GM18520 (cell line): ENCODE measurements at regions not wholly inside any gene's neighbourhood (a gene's known extent, or its start where the extent isn't known, plus 50 kb on each side); places are given as distances from the start of the nearest gene placed in this dataset.

Experiments
- ATAC-seq: cut with Tn5 transposase; IDR thresholded peaks from one replicate; pipeline ENCODE4 v1.9.1; 2021; ENCODE audit not compliant: unreplicated experiment

DNA sequence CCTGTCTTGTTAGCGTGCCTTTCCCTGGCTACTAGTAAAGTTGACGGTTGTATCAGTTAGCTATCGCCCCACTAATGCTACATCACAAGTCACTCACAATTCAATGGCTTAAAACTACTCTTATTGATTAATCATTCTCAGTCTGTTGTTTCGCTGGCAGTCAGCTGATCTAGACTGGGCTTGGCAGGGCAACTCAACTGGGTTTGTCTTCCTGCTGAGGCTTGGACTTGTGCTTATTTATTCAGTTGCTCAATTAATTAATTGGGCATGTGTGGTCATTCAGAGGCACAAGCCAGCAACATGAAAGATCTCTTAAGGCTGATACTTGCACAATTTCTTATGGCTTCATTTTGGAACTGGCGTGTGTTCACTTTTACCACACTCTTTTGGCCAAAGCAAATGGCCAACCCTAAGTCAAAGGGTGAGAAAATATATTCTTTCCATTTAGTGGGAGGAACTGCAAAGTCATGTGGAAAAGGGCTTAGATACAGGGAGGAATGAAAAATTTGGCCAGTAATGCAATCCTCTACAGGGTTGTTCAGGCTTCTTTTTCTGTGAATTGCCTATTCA lies 333.5 kb downstream of the GPR37 start:
- no peak for ATAC-seq

DNA sequence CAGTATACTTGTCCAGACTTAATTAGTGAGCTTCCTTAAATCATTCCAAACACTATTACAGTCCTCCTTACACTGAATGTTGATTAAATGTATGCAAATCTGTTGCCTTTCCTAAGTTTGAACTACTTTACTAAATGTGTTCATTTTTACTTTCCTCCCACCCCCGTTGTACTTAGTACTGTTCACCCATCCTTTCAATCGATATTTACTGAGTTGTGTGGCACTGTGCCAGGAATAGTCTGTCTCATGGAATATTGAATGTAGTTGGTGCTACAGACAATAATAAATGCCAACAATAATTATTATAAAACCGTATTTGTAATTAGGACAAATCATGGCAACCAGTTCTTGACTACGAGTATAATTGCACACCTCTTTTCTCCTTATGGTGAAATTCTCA lies 335.7 kb downstream of the GPR37 start:
- no peak for ATAC-seq

DNA sequence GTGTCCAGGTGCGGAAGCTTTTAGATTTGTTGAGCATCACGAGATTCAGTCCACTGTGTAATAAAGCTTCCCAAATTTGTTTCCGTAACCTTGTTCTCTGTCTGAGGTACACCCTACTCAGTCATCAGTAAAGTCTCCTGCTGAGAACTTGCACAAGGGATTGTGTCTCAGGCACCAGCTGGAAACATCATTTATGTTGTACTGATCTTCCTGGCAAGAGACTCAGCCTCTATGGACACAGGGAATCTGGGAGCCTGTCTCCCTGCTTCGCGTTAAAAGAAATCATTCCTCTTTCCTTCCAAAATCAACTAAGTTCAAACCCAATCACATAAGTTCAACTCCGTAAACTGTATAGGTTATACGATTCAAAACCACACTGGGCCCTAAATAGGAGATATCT lies 336.8 kb downstream of the GPR37 start:
- no peak for ATAC-seq

DNA sequence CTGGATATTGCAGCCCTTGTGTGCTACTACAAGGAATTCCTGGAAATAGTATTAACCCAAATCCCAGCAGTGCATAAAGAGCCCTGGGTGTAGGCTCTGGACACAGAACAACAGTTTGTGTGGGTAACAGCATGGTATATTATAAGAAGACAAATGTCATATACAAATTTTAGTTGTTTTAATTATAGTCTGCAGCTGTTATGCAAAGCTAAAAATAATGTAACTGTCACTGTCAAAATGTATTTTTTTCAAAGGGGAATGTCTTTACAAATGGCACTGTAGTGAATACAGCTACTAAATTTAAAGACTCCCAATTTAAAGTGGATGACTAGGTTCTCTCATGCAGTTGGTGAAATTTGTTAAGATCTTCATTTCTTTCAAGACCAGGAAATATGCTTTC lies 339.0 kb downstream of the GPR37 start:
- ATAC-seq = no peak

DNA sequence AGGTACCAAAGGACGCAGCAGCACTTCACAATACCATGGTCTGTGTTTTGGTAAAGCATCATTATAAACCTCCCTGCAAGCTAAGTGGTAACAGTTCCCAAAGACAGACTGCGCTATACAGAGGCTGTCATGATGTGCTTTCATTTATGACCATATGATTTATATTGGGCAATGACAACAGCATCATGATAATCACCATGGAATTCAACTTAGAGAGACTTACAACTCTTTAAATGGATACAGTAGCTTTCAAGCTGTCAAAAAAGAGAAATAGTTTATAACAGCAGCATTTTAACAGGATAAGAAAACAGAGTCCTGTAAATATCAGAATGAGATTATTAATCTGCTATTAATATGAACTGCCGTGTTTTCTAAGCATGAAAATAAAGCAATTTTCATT lies 341.7 kb downstream of the GPR37 start:
- ATAC-seq = no peak

DNA sequence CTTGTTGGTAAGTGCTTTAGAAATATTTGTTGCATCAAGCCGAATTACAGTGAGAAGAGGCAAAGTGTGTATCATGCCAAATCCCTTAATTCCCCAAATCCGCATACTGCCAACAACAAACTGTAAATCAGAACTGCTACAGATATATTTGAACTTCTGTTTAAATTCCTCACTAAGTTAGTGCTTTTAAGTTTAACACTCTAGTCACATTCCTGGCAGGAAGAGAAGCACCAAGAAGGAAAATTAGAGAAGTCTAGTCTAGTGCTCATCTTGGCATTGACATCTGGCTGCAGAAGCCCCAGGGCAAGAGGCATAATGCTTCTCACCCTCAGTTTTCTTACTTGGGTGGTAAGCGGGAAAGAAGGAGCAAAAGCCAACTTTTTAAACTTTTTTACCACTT lies 343.5 kb downstream of the GPR37 start:
- ATAC-seq = no peak

DNA sequence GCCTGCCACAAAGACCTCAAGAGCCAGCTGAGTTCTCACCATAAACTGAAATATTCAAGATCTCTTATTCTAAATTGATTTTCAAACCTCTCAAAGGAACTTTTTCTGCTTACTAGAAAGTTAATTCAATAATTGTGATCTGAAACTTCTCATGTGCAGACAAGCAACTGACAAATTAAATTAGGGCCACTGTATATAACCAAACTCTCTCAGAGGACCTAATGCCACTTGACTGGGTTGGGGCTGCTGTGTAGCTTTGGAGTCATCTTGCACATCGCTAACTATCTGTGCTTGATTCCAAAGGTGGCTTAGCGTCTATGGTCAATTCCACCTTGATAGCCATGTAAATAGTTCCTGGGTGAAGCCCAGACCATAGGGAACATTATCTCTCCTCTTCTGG lies 345.2 kb downstream of the GPR37 start:
- ATAC-seq = no peak

DNA sequence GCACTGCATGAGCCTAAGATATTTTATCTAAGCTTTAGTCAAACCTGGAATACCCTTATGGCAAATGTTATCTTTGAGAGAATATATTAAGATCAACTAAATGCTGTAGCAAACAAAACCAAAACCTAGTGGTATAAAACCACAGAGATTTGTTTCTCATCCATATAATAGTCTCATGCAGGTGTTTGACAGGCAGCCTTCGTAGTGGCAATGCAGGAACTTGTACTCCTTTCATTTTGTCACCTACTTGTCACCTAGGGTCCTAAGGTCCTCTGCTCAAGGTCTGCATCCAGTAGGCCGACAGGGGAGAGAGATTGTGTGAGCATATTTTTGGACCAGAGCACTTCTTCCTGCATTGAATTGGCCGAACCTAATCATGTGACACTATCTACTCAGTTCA lies 352.6 kb downstream of the GPR37 start:
- ATAC-seq = no peak

DNA sequence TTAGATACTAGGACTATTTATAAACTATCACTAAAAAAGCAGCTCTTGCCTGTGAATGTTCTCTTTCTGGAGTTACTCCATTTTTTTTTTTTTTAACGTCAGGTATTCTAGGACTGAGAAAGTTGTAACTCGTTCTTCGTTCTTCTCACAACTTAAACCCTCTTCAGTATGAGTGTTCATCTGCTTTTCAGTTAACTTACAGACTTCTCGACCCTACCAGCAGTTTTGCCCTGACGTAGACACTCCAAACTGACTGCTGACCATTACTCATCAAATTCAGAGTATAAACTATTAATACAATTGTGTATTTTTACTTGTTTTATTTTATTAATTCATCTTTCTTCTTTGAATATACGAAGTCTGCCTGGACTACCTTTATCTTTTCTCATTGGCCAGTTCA lies 353.1 kb downstream of the GPR37 start:
- no peak for ATAC-seq

DNA sequence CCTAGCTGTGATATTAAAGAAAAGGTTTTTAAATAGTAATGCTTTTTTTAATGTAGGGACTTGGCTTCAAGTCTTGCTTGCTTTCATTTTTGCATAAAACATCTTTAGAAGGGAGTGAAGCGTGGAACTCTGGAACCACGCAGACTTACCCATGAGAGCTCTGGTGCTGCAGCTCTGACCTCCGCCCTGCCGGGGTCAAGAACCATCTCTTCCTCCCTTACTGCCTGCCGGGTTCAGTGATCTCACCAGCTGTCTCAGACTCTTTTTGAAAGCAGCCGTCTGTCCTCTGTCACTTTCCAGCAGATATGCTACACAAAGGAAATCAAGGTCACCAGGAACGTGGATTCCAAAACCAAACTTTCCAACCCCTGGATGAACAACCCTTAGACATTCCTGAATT lies 353.8 kb downstream of the GPR37 start:
- no peak for ATAC-seq

DNA sequence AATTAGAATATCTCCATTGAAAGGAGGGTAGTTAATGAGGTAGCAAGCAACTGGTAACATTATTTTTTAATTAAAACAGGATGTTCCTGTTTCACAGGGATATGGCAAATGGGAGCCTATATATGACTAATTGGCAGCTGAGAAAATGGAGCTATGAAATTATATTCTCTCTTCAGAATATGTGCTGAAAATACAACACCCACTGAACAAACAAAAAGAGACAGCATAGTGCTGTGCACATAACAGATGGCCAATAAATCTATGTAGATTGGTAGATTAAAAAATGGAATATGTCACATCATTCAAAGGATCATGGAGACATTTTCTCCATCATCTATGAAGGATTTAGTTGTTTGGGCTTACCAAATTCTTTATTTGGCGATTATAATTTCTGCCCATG lies 362.0 kb downstream of the GPR37 start:
- no peak for ATAC-seq

DNA sequence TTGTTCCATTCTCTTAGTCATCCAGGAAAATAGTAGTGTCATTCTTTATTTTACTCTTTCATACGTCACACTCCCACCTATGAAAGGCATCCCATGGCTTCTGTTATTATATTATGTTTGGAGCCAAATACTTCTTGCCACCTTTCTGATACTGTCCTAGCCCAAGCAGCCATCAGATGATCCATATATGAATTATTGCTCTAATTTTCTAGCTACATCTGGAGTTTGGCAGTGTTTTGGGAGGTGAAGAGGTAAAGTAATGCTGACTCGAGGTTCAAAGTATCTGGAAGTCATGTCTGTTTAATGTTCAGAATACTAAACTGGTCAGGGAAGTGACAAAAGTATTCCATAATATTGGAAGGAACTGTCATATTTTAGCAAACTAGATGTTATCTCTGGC lies 362.5 kb downstream of the GPR37 start:
- ATAC-seq = no peak

DNA sequence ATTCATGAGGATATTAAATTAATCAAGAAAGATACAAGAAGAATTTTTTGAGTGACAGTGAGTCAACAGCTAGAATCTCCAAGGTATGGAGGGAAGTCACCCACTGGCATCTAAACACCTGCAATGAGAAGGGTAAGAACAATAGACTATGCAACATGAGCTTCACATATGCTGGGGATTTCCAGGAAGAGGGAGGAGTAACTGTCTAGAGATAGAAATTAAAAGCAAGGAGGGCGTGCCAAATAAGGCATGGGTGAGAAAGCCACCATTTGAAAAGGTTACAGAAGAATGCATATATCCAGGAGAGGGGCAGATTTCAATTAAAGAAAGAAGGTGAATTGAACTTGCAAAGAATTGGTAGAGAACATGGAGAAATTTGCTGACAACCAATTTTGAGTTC lies 365.7 kb downstream of the GPR37 start:
- ATAC-seq = peak; percentile 35

DNA sequence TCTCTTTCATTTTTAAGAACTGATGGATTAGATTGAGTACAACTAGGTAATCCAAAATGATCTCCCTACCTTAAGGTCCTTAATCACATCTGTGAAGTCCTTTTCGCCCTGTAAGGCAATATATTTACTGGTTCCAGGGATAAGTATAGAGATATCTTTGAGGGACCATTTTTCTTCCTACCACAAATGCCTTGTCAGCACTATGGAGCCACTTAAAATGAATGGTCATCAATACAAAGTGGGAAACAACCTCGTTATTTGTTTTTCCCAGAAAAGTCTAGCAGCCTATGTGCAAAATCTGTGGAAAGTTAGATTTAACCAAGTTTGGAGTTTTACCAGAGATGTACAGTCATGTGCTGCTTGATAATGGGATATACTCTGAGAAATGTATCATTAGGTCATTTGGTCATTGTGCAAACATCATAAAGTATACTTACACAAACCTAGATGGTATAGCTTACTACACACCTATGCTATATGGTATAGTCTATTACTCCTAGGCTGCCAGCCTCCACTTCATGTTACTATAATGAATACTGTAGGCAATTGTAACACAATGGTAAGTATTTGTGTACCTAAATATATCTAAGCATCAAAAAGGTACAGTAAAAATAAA lies 366.2 kb upstream of the TMEM229A start:
- no peak for ATAC-seq

DNA sequence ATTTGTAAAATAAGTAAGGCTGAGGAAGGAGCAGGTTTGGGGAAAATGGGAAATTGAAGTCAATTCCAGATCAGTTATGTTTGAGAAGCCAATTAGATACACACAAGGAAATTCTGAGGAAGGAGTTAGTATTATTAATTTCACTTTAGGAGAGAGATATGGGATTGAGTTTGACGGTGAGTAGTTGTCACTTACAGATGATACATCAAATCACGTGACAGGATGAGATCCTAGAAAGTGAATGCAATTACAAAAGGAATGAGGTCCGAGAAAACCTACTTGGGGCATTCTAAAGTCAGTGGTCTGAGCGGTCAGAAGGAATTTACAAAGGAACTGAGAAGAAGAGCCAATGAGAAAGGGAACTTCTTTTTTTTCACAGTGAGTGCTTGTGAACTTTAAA lies 364.3 kb upstream of the TMEM229A start:
- no peak for ATAC-seq

DNA sequence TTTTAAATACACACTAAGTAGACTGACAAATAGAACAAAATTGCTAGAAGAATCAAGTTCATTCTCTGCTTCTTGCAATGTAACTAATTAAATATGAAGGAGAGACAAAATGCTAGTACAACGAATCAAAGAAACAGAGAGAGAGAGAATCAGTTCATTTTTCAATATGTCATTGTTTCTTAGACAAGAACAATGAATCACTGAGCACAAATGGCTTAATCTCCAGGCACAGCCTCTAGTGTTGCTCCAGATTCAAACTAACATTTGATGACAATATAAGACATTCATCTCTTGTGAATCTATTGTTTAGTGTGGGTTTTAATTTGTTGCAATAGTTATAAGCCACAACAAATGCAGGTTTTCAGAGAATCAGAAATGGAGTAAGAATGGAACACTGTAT lies 357.4 kb upstream of the TMEM229A start:
- no peak for ATAC-seq

DNA sequence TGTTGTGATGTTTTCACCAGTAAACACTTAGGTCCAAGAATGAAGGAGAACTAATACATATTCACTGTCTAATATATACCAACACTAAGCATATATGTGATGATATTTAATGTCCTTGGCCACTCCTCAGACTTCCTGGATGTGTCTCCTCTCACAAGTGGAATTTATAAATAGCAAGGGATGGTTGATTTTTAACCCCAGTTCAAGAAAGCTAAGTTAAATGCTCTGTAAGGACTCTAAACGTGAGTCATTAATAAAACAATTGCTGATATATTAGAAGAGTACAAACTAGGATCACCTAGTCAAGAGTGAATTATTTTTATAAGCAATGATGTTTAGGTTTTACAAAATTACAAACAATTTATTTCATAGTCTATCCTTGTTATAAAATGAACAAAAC lies 355.9 kb upstream of the TMEM229A start:
- ATAC-seq = no peak

DNA sequence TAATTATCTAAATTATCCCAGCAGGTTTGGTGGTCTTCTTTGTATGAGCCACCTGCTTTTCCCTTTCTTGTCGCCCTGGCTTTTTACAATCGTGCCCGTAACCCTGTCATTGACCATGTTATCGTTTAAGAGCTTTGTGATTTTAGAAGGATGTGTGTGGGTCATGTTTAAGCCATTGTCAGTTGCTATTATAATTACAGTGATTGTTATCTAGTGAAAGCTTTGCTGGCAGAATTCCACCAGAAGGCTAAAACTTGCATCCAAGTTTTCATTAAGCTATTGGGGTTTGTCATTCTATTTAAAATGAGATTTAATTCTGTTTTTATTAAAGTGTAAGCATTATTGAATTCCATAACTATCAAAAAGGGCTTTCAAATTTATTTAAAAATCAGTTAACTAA lies 354.2 kb upstream of the TMEM229A start:
- ATAC-seq = no peak

DNA sequence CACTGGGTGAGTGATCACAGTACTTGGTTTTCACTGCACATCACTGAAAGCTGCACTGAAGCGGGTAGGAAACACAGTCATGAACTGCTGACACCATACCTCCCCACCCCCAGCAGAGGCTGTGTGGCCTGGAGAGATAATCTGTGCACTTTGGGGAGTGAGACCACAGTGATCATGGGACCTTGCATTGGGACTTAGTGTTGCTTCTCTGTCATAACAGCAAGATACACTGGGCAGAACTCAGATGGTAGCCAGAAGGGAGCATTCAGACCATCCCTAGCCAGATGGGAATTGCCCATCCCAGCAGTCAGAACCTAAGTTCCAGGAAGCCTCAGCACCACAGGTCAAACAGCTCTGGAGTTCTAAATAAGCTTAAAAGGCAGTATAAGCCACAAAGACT lies 346.4 kb upstream of the TMEM229A start:
- ATAC-seq = no peak

DNA sequence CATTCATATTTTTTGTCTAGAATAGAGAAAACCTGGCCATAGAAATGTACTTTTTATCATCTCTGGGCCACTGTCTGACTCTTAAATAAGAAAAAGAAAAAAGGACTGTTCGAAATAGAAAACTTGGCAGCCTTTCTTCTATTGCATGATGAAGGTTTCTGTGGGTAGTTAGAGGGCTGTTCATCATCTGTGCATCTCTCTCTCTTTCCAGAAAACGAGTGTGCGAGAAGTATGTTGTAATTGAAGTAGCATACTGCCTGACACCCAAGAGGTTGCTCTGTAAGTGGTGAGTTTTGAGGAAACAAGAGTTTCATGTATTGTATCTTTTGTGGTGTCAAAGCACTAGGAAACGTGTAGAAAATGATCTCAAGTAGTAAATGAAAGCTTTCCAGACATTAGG lies 343.2 kb upstream of the TMEM229A start:
- no peak for ATAC-seq

DNA sequence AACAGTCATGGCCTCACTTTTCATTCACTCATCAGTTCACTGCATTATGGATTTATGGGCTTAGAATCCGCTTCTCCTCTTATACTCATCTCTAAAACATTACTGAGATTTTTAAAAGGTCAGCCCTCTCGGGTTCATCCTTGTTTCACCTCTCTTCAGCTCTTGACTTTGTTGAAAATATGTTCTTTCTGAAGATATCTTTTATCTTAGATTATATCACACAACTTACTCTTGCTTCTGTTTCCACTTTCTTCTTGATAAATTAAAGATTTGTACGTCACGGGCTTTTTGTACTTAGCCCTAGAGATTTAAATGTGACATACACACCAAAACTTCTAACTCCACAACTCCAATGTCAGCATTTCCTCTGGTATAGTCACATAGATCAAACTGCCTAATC lies 342.5 kb upstream of the TMEM229A start:
- no peak for ATAC-seq

DNA sequence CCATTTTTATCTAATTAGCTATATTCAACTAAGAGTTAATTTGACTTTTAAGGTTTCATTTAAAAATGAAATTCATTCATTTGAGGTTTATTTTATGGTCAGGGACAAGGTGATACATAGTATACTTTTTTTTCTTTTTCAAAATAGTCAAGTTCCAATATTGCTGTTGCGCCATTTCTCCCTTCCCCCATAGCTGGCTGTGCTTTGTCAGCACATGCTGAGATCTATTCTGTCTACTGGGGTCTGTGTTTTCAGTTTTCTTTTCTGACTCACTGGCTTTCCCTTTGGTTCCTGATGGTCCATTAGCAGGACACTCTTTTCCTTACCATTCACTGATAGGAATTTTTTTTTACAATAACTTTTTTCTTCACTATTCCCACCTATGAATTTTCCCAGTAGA lies 336.4 kb upstream of the TMEM229A start:
- ATAC-seq = no peak

DNA sequence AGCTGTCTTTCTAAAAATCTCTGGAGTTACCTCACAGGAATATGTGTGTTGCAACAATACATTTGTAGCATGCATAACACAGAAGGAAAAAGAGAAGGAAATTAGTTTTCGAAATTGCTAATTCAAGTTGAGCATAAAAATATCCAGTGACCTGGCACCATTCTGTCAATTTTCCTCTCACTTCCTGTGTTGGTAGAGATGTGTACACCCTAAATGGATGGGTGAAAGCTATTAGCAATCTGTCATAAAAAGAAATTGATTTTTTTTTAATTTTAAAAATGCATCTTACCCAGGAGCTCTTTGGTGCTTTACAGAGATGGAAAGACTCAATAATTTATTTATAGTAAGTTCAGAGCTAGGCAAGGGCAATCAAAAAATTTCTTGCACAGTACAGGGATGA lies 333.3 kb upstream of the TMEM229A start:
- ATAC-seq = no peak
